HCT116 (cell line): ENCODE measurements at regions not wholly inside any gene's neighbourhood (a gene's known extent, or its start where the extent isn't known, plus 50 kb on each side); places are given as distances from the start of the nearest gene placed in this dataset.

Experiments
- ATAC-seq: fragments of 200-7000 bp; cut with Tn5 transposase; 2 replicates; pipeline ENCODE4 v1.9.1; 2020; ENCODE audit warnings: mild to moderate bottlenecking, moderate library complexity
- BruUV-seq: library from RNA; stranded (reverse); fragments of 400-500 nt; replicated peaks from 2 replicates; lab custom pipeline; 2021; lab: Mats Ljungman, UMichigan
- CTCF ChIA-PET: fragments of 300-600 bp; sonication (Branson Sonifier 250); formaldehyde crosslinking; loops from one replicate; lab custom pipeline; 2021; ENCODE audit warnings: antibody characterized with exemption; lab: Charles Lee
- POLR2A ChIA-PET: fragments of 300-600, 350-600 bp; sonication (Branson Sonifier 250); formaldehyde crosslinking; loops from one replicate; lab custom pipeline; 2021; ENCODE audit warnings: antibody characterized with exemption; lab: Charles Lee
- RAD21 ChIA-PET, 2 experiments: fragments of 300-600 bp; sonication (Branson Sonifier 250); formaldehyde crosslinking; loops; one replicate each; lab custom pipeline; 2023; ENCODE audit warnings: low total read pairs in 2 of 2; ENCODE audit not compliant: uncharacterized antibody in 2 of 2, unreplicated experiment in 2 of 2, low non-redundant PET in 1 of 2; lab: Charles Lee
- DNase-seq: peaks from one replicate; pipeline ENCODE4 v3.0.0-alpha.2; 2010; ENCODE audit warnings: low read depth, low spot score
- H2AFZ ChIP-seq: fragments of 200-600 bp; shearing (Covaris generic), sonication (generic); 2 replicates; pipeline ENCODE4 v1.6.1; 2017; ENCODE audit warnings: low read depth, mixed run types, mixed read lengths, antibody characterized with exemption, low read length; ENCODE audit not compliant: poor library complexity, severe bottlenecking
- H3K27ac ChIP-seq: 2 replicates; pipeline ENCODE4 v1.5.1; 2012; ENCODE audit warnings: low read depth, low read length
- H3K27me3 ChIP-seq: fragments of 200-600 bp; sonication (generic); 2 replicates; pipeline ENCODE4 v1.6.1; 2016; ENCODE audit warnings: mixed run types, low read length, mixed read lengths; ENCODE audit not compliant: insufficient read depth
- H3K36me3 ChIP-seq, 2 experiments: fragments of 200-500 bp in 1 of 2; fragments of 200-600 bp in 1 of 2; sonication (Bioruptor generic) in 1 of 2; sonication (generic) in 1 of 2; 2 replicates each; pipeline versions ENCODE4 v1.5.1 to v1.6.1; 2014 to 2016; ENCODE audit warnings: low read length in 2 of 2, inconsistent platforms in 1 of 2, mixed read lengths in 1 of 2, mixed run types in 1 of 2; ENCODE audit not compliant: insufficient read depth in 2 of 2, control insufficient read depth in 1 of 2
- H3K4me1 ChIP-seq, 2 experiments: fragments of 200-600 bp in 1 of 2; sonication (generic) in 1 of 2; 2 replicates each; pipeline versions ENCODE4 v1.5.1 to v1.6.1; 2012 to 2017; ENCODE audit warnings: low read length in 2 of 2, inconsistent platforms in 1 of 2, mild to moderate bottlenecking in 1 of 2, mixed read lengths in 1 of 2, mixed run types in 1 of 2, moderate library complexity in 1 of 2; ENCODE audit not compliant: insufficient read depth in 2 of 2, control insufficient read depth in 1 of 2
- H3K4me2 ChIP-seq: fragments of 200-600 bp; sonication (generic); 2 replicates; pipeline ENCODE4 v1.6.1; 2017; ENCODE audit warnings: mixed run types, low read length, mixed read lengths
- H3K4me3 ChIP-seq, 2 experiments: fragments of 200-600 bp in 1 of 2; sonication (generic) in 1 of 2; replicated peaks in 1 of 2; 2 replicates each; pipeline ENCODE4 v1.5.1; 2011 to 2016; ENCODE audit warnings: low read length in 2 of 2, control low read depth in 1 of 2, low read depth in 1 of 2, mild to moderate bottlenecking in 1 of 2, mixed read lengths in 1 of 2, mixed run types in 1 of 2
- H3K79me2 ChIP-seq: fragments of 200-600 bp; sonication (generic); 2 replicates; pipeline ENCODE4 v1.6.1; 2017; ENCODE audit warnings: mild to moderate bottlenecking, mixed run types, low read length, moderate library complexity, mixed read lengths; ENCODE audit not compliant: insufficient read depth
- H3K9ac ChIP-seq: fragments of 200-600 bp; sonication (generic); 2 replicates; pipeline ENCODE4 v1.6.1; 2016; ENCODE audit warnings: low read length, mixed read lengths
- H3K9me2 ChIP-seq: fragments of 200-600 bp; sonication (generic), shearing (Covaris generic); 2 replicates; pipeline ENCODE4 v1.6.1; 2017; ENCODE audit warnings: mixed run types, mild to moderate bottlenecking, moderate library complexity; ENCODE audit not compliant: insufficient read depth
- H3K9me3 ChIP-seq, 2 experiments: fragments of 200-500 bp in 1 of 2; fragments of 200-600 bp in 1 of 2; sonication (Bioruptor generic) in 1 of 2; sonication (generic) in 1 of 2; 2 replicates each; pipeline ENCODE4 v1.6.1; 2014 to 2017; ENCODE audit warnings: low read length in 2 of 2, mixed read lengths in 2 of 2, inconsistent platforms in 1 of 2, low read depth in 1 of 2, mild to moderate bottlenecking in 1 of 2, mixed run types in 1 of 2, moderate library complexity in 1 of 2; ENCODE audit not compliant: control insufficient read depth in 1 of 2, insufficient read depth in 1 of 2
- H4K20me1 ChIP-seq: fragments of 200-600 bp; sonication (generic), shearing (Covaris generic); 2 replicates; pipeline ENCODE4 v1.6.1; 2017; ENCODE audit warnings: mixed run types, mild to moderate bottlenecking, moderate library complexity; ENCODE audit not compliant: insufficient read depth
- ATF3 ChIP-seq: IDR thresholded peaks from 2 replicates; pipeline ENCODE4 v1.6.1; 2012
- FOSL1 ChIP-seq: IDR thresholded peaks from 2 replicates; pipeline ENCODE4 v1.6.1; 2012; ENCODE audit warnings: low read depth
- SRF ChIP-seq: IDR thresholded peaks from 2 replicates; pipeline ENCODE4 v1.6.1; 2012; ENCODE audit warnings: low read depth
- TCF7L2 ChIP-seq: IDR thresholded peaks from 2 replicates; pipeline ENCODE4 v1.7.0; 2011; ENCODE audit warnings: borderline replicate concordance, inconsistent platforms; ENCODE audit not compliant: insufficient read depth, insufficient read length; ENCODE audit errors: extremely low read depth
- ZNF274 ChIP-seq: fragments of 200-500 bp; sonication (Bioruptor generic); IDR thresholded peaks from 2 replicates; pipeline ENCODE4 v1.6.1; 2014; ENCODE audit warnings: mild to moderate bottlenecking, low read depth, low read length, inconsistent platforms
- intact Hi-C: fragments of 100-400 bp; cut with micrococcal nuclease; formaldehyde crosslinking; loops from 2 replicates; pipeline ENCODE4 v1.10.0; 2022
- TF ChIP-seq, protein P1 (sequence below), 3 experiments: fragments of 200-600 bp in 1 of 3; sonication (generic) in 1 of 3; IDR thresholded peaks in 2 of 3; conservative IDR thresholded peaks in 1 of 3; 2 replicates each; pipeline ENCODE4 v1.5.1; 2012 to 2017; ENCODE audit warnings: low read depth in 2 of 3, low read length in 2 of 3, antibody characterized with exemption in 1 of 3, borderline replicate concordance in 1 of 3, control low read depth in 1 of 3, mild to moderate bottlenecking in 1 of 3, mixed read lengths in 1 of 3, mixed run types in 1 of 3, moderate library complexity in 1 of 3; ENCODE audit not compliant: insufficient read depth in 1 of 3

DNA sequence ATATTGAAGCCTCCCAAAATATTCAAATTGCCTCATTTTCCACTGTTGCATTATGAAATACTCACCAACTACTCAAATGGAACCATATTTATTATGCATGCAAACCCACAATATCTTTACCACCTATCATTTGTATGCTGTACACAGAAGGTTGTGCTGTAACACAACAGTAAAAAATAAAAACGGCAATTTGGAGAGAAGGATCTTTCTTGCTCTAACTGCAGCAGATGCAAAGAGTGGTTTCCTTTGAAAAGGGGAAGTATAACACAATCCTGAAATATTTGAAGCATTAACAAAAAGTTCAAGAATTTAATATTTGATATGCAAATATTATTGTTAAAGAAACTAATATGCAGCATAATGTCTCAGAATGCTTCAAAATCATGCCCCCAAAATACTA lies 244.5 kb upstream of the SUCLG2 start:
- no peak for DNase-seq
- Histone ChIP-seq H3K4me2 (no peak overlapping the region), H4K20me1 (no peaks in the 10 kb centered on the region), H3K4me3 (no peak overlapping the region), H3K9ac (no peak overlapping the region), H3K79me2 (no peaks in the 10 kb centered on the region), H2AFZ (no peak overlapping the region), H3K9me2 (no peaks in the 10 kb centered on the region), H3K4me1 (no peaks in the 10 kb centered on the region)
- POLR2A ChIA-PET: no interaction called here
- TF ChIP-seq SRF: no peak
- TF ChIP-seq, protein P1, sequence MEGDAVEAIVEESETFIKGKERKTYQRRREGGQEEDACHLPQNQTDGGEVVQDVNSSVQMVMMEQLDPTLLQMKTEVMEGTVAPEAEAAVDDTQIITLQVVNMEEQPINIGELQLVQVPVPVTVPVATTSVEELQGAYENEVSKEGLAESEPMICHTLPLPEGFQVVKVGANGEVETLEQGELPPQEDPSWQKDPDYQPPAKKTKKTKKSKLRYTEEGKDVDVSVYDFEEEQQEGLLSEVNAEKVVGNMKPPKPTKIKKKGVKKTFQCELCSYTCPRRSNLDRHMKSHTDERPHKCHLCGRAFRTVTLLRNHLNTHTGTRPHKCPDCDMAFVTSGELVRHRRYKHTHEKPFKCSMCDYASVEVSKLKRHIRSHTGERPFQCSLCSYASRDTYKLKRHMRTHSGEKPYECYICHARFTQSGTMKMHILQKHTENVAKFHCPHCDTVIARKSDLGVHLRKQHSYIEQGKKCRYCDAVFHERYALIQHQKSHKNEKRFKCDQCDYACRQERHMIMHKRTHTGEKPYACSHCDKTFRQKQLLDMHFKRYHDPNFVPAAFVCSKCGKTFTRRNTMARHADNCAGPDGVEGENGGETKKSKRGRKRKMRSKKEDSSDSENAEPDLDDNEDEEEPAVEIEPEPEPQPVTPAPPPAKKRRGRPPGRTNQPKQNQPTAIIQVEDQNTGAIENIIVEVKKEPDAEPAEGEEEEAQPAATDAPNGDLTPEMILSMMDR (IDR thresholded peaks at IDR 0.05 in 2 of 3, conservative IDR thresholded peaks at IDR 0.05 in 1 of 3; ENCODE audit: borderline replicate concordance in 1 of 3, insufficient read depth in 1 of 3, low read depth in 2 of 3, low read length in 2 of 3): no peak
- TF ChIP-seq, all 23 proteins: peak for 0
- Histone ChIP-seq H3K27me3 (no peaks in the 10 kb centered on the region), H3K9me3 (no peaks in the 10 kb centered on the region), H3K36me3 (no peaks in the 10 kb centered on the region), H3K27ac (no peak overlapping the region)
- CTCF ChIA-PET: no interaction called here
- ATAC-seq: no peak
- no TSS peak for BruUV-seq
- intact Hi-C loops: no loop called here
- RAD21 ChIA-PET: no interaction called here

DNA sequence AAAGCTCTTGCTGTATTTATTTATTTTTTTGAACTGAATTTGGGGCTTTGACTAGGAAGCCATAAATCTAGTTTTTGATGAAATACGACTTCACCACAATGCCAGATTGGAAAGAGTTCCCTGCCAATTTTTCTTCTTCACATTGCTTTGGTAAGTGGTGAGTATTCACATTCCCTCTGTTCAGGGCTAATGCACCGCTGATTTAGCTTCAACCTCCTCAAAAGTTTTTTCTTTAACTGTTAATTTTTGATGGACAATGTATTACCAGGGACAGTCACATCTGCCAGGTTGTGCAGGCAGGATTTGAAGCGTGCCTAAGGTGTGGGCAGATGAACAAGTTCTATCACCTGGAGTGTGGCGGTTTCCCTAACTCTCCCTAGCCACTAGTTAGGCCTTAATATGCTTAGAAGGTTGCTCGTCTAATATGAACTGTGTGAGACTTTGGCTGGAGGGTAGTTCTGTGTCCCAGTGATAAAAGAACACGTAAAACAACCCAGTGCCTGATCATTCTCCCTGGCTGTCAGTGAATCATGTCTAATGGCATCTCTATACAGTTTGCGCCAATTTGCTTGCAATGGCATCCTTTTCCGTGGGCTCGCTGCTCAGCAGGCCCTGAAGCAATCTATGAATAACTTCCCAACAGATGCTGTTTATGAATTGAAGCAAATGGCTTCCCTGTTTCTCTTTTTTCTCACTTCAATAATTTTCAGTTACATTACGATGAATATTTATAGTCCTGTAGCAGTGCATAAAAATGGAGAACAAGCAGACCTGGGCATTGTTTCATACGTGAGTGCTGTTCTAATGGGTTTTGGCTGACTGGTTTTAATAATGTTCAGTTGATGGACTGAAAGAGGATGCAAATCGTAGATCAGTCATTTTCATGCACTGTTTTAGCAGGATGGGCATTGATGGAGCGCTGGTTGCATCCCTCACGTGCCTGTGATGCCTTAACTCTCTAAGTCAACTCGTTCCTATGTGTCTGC lies 243.2 kb upstream of the SUCLG2 start:
- H3K36me3 ChIP-seq: no peaks in the 10 kb centered on the region
- DNase-seq (no peak), ATAC-seq (no peak)
- H3K9me2 ChIP-seq: no peaks in the 10 kb centered on the region
- no peak overlapping the region for H3K9ac ChIP-seq
- BruUV-seq: no TSS peak
- H3K79me2 ChIP-seq: no peaks in the 10 kb centered on the region
- RAD21 ChIA-PET: no interaction called here
- H3K27me3 ChIP-seq: no peaks in the 10 kb centered on the region
- H3K27ac ChIP-seq: no peak overlapping the region
- H4K20me1 ChIP-seq: no peaks in the 10 kb centered on the region
- POLR2A ChIA-PET: no interaction called here
- no peak for TF ChIP-seq FOSL1
- no peak for TF ChIP-seq ATF3
- TF ChIP-seq ZNF274: no peak
- TF ChIP-seq TCF7L2: no peak
- H3K4me2 ChIP-seq: no peak overlapping the region
- CTCF ChIA-PET: no interaction called here
- intact Hi-C loops: no loop called here
- no peak overlapping the region for H3K4me3 ChIP-seq
- H3K4me1 ChIP-seq: no peaks in the 10 kb centered on the region
- H3K9me3 ChIP-seq: no peaks in the 10 kb centered on the region
- H2AFZ ChIP-seq: no peak overlapping the region
